ENCODE measurements at regions not wholly inside any gene's neighbourhood (a gene's known extent, or its start where the extent isn't known, plus 50 kb on each side); places are given as distances from the start of the nearest gene placed in this dataset.
A peak's percentile ranks its signal among the peaks of the same experiment; 100 is the strongest.

DNA sequence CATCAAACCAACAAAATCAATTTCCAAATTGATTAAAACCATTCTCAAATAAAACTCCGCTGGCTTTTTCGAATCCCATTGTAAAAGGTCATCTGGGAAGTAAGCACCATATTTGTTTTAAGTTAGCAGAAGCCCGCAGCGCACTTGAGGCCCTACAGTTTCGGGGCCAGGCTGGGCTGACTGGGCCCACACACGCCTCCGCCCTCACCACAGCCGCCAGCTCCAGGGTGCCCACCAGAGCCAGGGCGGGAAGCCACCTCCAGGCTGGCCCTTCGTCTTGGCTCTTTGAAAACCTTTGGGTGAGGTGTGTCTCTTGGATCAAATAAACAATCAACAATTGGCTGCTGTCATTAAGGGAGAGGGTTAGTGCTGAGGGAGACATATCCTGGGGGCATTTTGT lies 133.3 kb downstream of the SOX1 start:
- WGBS (ENCODE audit: insufficient coverage): 87% methylated on average over 10 of the region's 10 CpGs
- Mint-ChIP-seq H3K27me3 (ENCODE audit: low read depth in 2 of 2) (peaks cover 15 to 17% of the 10 kb centered on the region in 2 donors), H3K9me3 (no peaks in the 10 kb centered on the region), H3K4me3 (no peak overlapping the region), H3K4me1 (no peaks in the 10 kb centered on the region), H3K36me3 (no peaks in the 10 kb centered on the region), H3K27ac (no peak overlapping the region)
- H3K9me3 ChIP-seq (ENCODE audit: control insufficient read depth, insufficient read depth, low read length): no peaks in the 10 kb centered on the region
- H3K27ac ChIP-seq (ENCODE audit: low read length): no peak overlapping the region
- no peaks in the 10 kb centered on the region for H3K4me1 ChIP-seq (ENCODE audit: control insufficient read depth, insufficient read depth, low read length)
- no peak for ATAC-seq
- H3K4me3 ChIP-seq (ENCODE audit: low read length): no peak overlapping the region
- intact Hi-C loops (cut with micrococcal nuclease): no loop called here
- H3K27me3 ChIP-seq (ENCODE audit: control insufficient read depth, insufficient read depth, low read length): no peaks in the 10 kb centered on the region
- TF ChIP-seq, protein P1, sequence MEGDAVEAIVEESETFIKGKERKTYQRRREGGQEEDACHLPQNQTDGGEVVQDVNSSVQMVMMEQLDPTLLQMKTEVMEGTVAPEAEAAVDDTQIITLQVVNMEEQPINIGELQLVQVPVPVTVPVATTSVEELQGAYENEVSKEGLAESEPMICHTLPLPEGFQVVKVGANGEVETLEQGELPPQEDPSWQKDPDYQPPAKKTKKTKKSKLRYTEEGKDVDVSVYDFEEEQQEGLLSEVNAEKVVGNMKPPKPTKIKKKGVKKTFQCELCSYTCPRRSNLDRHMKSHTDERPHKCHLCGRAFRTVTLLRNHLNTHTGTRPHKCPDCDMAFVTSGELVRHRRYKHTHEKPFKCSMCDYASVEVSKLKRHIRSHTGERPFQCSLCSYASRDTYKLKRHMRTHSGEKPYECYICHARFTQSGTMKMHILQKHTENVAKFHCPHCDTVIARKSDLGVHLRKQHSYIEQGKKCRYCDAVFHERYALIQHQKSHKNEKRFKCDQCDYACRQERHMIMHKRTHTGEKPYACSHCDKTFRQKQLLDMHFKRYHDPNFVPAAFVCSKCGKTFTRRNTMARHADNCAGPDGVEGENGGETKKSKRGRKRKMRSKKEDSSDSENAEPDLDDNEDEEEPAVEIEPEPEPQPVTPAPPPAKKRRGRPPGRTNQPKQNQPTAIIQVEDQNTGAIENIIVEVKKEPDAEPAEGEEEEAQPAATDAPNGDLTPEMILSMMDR (IDR thresholded peaks at IDR 0.05): no peak
- no peaks in the 10 kb centered on the region for H3K36me3 ChIP-seq (ENCODE audit: control insufficient read depth, insufficient read depth, low read length)
- no peak for DNase-seq

DNA sequence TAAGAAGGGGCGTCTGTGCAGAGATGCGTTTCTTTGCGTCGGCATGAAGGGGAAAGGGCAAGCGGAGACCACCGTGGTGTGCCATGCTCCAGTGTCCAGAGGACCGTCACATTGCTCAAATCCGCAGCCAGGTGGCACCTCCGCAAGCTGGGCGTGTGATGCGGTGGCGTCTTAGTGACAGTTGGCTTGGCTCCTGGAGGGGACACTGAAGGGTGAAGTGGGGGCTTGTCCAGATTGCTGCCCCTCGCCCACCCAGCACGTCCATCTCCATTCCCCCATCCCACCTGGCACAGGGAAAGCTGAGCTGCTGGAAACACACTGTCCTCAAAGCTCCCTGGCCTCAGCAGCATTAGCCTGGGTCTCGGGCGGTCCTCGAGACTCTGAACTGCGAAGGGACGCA lies 135.3 kb downstream of the SOX1 start:
- Mint-ChIP-seq H3K9me3 (no peaks in the 10 kb centered on the region), H3K4me3 (no peak overlapping the region), H3K27me3 (ENCODE audit: low read depth in 2 of 2) (peaks cover 20 to 31% of the 10 kb centered on the region in 2 donors), H3K36me3 (no peaks in the 10 kb centered on the region), H3K4me1 (no peaks in the 10 kb centered on the region), H3K27ac (no peak overlapping the region)
- 87% methylated on average over 19 of the region's 19 CpGs for WGBS (ENCODE audit: insufficient coverage)
- Histone ChIP-seq H3K36me3 (ENCODE audit: control insufficient read depth, insufficient read depth, low read length) (no peaks in the 10 kb centered on the region), H3K27me3 (ENCODE audit: control insufficient read depth, insufficient read depth, low read length) (no peaks in the 10 kb centered on the region), H3K27ac (ENCODE audit: low read length) (no peak overlapping the region), H3K4me3 (ENCODE audit: low read length) (no peak overlapping the region), H3K9me3 (ENCODE audit: control insufficient read depth, insufficient read depth, low read length) (no peaks in the 10 kb centered on the region), H3K4me1 (ENCODE audit: control insufficient read depth, insufficient read depth, low read length) (no peaks in the 10 kb centered on the region)
- ATAC-seq: no peak
- intact Hi-C loops (cut with micrococcal nuclease): no loop called here
- TF ChIP-seq, protein P1 (IDR thresholded peaks at IDR 0.05): no peak
- DNase-seq: no peak

DNA sequence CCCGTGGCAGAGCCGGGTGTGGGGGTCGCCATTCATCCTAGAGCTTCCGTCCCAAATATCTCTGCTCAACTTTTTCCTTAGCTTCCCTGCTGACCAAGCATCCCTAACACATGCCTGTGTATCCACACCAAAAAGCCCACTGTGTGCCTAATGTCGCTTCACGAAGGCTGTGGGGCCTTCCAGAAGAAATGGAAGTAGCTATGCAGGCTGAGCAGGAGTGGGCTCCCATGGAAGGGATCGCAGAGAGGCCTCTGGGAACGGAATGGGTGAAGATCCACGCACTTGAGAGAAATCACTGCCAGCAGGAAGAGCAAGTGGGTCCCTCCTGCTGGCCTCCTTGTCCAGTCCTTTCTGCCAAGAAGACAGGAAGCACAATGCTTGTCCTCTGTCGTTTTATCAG lies 136.0 kb downstream of the SOX1 start:
- no peaks in the 10 kb centered on the region for H3K4me1 Mint-ChIP-seq
- ATAC-seq: no peak

DNA sequence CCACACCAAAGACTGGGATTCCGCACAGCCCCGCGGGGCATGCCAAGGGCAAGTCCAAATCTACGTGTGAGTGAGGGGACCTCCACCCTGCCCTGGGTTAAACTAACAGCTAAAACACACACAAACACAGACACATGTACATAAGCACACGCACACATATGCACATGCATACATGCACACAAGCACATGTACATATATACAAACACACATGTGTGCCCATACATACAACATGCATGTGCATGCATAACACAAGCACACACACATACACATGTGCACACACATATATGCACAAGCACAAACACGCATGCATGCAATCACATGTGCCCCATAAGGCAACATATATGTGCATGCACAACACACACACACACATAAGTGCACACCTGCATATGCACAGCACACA lies 136.7 kb downstream of the SOX1 start:
- no peaks in the 10 kb centered on the region for H3K4me1 ChIP-seq (ENCODE audit: control insufficient read depth, insufficient read depth, low read length)
- Mint-ChIP-seq H3K36me3 (no peaks in the 10 kb centered on the region), H3K9me3 (no peaks in the 10 kb centered on the region), H3K4me1 (no peaks in the 10 kb centered on the region), H3K27me3 (ENCODE audit: low read depth in 2 of 2) (peaks cover 23 to 41% of the 10 kb centered on the region in 2 donors), H3K4me3 (no peak overlapping the region), H3K27ac (no peak overlapping the region)
- 89% methylated on average over 6 of the region's 6 CpGs for WGBS (ENCODE audit: insufficient coverage)
- H3K27ac ChIP-seq (ENCODE audit: low read length): no peak overlapping the region
- ATAC-seq (peak in 1 of 3 donors; percentile 25), DNase-seq (no peak)
- no peaks in the 10 kb centered on the region for H3K27me3 ChIP-seq (ENCODE audit: control insufficient read depth, insufficient read depth, low read length)
- H3K36me3 ChIP-seq (ENCODE audit: control insufficient read depth, insufficient read depth, low read length): no peaks in the 10 kb centered on the region
- H3K9me3 ChIP-seq (ENCODE audit: control insufficient read depth, insufficient read depth, low read length): no peaks in the 10 kb centered on the region
- TF ChIP-seq, protein P1 (IDR thresholded peaks at IDR 0.05): no peak
- no peak overlapping the region for H3K4me3 ChIP-seq (ENCODE audit: low read length)
- intact Hi-C loops (cut with micrococcal nuclease): no loop called here

More for the DNA sequence above, 136.0 kb downstream of the SOX1 start:
- no peaks in the 10 kb centered on the region for H3K27me3 ChIP-seq (ENCODE audit: control insufficient read depth, insufficient read depth, low read length)
- TF ChIP-seq, protein P1 (IDR thresholded peaks at IDR 0.05): no peak
- 68% methylated on average over 10 of the region's 10 CpGs for WGBS (ENCODE audit: insufficient coverage)
- no peak for DNase-seq
- H3K9me3 Mint-ChIP-seq: no peaks in the 10 kb centered on the region
- no peak overlapping the region for H3K4me3 Mint-ChIP-seq
- H3K9me3 ChIP-seq (ENCODE audit: control insufficient read depth, insufficient read depth, low read length): no peaks in the 10 kb centered on the region
- no peak overlapping the region for H3K4me3 ChIP-seq (ENCODE audit: low read length)
- no peaks in the 10 kb centered on the region for H3K36me3 Mint-ChIP-seq
- H3K4me1 ChIP-seq (ENCODE audit: control insufficient read depth, insufficient read depth, low read length): no peaks in the 10 kb centered on the region
- intact Hi-C loops (cut with micrococcal nuclease): no loop called here
- H3K27ac Mint-ChIP-seq: no peak overlapping the region
- H3K27me3 Mint-ChIP-seq (ENCODE audit: low read depth in 2 of 2): peaks cover 23 to 34% of the 10 kb centered on the region in 2 donors
- no peak overlapping the region for H3K27ac ChIP-seq (ENCODE audit: low read length)
- H3K36me3 ChIP-seq (ENCODE audit: control insufficient read depth, insufficient read depth, low read length): no peaks in the 10 kb centered on the region
